Transverse colon (tissue), 4 donors: ENCODE measurements at regions not wholly inside any gene's neighbourhood (a gene's known extent, or its start where the extent isn't known, plus 50 kb on each side); places are given as distances from the start of the nearest gene placed in this dataset.

Experiments
- DNase-seq: peaks from one replicate; pipeline ENCODE4 v3.0.0-alpha.2; 2019
- H3K27ac ChIP-seq, 4 donors: fragments of 200-600 bp; sonication (generic); 2 replicates each; pipeline ENCODE4 v1.5.1; 2016 to 2018; ENCODE audit warnings: inconsistent platforms in 4 of 4
- H3K27me3 ChIP-seq: fragments of 200-600 bp; sonication (generic); 2 replicates; pipeline ENCODE4 v1.5.1; 2017; ENCODE audit warnings: inconsistent platforms
- H3K36me3 ChIP-seq, 4 donors: fragments of 200-600 bp; sonication (generic); 2 replicates each; pipeline ENCODE4 v1.5.1; 2017 to 2019; ENCODE audit warnings: inconsistent platforms in 4 of 4
- H3K4me1 ChIP-seq, 4 donors: fragments of 200-600 bp; sonication (generic); 2 replicates each; pipeline ENCODE4 v1.5.1; 2017 to 2020; ENCODE audit warnings: inconsistent platforms in 4 of 4
- H3K4me3 ChIP-seq, 4 donors: fragments of 200-600 bp; sonication (generic); 1 replicate in 1 of 4; 2 replicates in 3 of 4; pipeline versions ENCODE4 v1.5.1 to v1.6.1; 2017 to 2019; ENCODE audit warnings: inconsistent platforms in 4 of 4
- H3K9me3 ChIP-seq, 2 donors: fragments of 200-600 bp; sonication (generic); 2 replicates each; pipeline ENCODE4 v1.5.1; 2017 to 2019; ENCODE audit warnings: inconsistent platforms in 2 of 2
- EP300 ChIP-seq: sonication (generic); formaldehyde crosslinking; IDR thresholded peaks from one replicate; pipeline ENCODE4 v1.6.1; 2017; ENCODE audit warnings: antibody characterized with exemption, low read depth
- POLR2A ChIP-seq: fragments of 450-650 bp; IDR thresholded peaks from one replicate; pipeline ENCODE4 v1.6.1; 2016; ENCODE audit warnings: antibody characterized with exemption, mild to moderate bottlenecking, moderate library complexity
- POLR2AphosphoS5 ChIP-seq, 3 donors: sonication (generic); formaldehyde crosslinking; IDR thresholded peaks; one replicate each; pipeline ENCODE4 v1.6.1; 2016; ENCODE audit warnings: antibody characterized with exemption in 3 of 3
- WGBS, 2 donors: methylation state at CpG; one replicate each; pipeline ENCODE4 v1.1.5; 2018; ENCODE audit warnings: low coverage in 1 of 2; 5-methylcytosine and 5-hydroxymethylcytosine counted together
- in situ Hi-C, 4 donors: fragments of 200-750 bp; cut with MboI; loops; one replicate each; pipeline versions ENCODE4 v1.15.0 to v1.15.1; 2017; ENCODE audit warnings: low sequenced_read_pairs in 3 of 4, low pct_ligation_motif_present in 1 of 4, low pct_unique_long_range_greater_than_20kb in 1 of 4
- intact Hi-C: fragments of 100-400 bp; cut with DNase I; formaldehyde crosslinking; loops from one replicate; pipeline ENCODE4 v1.15.1; 2023; ENCODE audit warnings: low total_unique reads
- TF ChIP-seq, protein P1 (sequence below), 5 experiments: fragments of 200-600 bp in 3 of 5; fragments of 450-650 bp in 2 of 5; sonication (generic) in 3 of 5; IDR thresholded peaks; 1 replicate in 2 of 5; 2 replicates in 3 of 5; pipeline ENCODE4 v1.5.1; 2016 to 2017; ENCODE audit warnings: antibody characterized with exemption in 5 of 5, inconsistent platforms in 3 of 5, mild to moderate bottlenecking in 2 of 5, moderate library complexity in 1 of 5

DNA sequence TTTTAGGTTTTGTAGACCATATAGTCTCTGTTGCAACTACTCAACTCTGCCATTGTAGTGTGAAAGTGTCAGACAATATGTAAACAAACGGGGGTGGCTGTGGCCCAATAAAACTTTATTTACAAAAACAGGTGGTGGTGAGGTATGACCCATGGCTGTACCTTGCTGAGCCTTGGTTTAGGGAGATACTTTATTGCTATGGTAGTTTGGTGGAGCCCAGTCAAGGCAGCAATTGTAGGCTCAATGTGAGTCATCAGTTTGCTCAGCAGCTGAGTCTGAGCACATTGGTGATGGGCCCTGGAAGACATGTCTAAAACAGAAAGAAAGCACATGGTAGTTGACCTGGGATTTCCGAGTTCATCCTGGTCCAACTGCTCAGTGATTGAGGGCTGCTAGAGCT, 242.5 kb downstream of the REEP3 start:
- DNase-seq: no peak
- H3K27me3 ChIP-seq: no peaks in the 10 kb centered on the region
- in situ Hi-C loops (no loop called here), intact Hi-C loops (no loop called here)
- peaks cover 0 to 6% (median 0%) of the 10 kb centered on the region in 4 donors for H3K4me1 ChIP-seq
- H3K4me3 ChIP-seq: no peak overlapping the region
- H3K27ac ChIP-seq: no peak overlapping the region
- TF ChIP-seq, protein P1, sequence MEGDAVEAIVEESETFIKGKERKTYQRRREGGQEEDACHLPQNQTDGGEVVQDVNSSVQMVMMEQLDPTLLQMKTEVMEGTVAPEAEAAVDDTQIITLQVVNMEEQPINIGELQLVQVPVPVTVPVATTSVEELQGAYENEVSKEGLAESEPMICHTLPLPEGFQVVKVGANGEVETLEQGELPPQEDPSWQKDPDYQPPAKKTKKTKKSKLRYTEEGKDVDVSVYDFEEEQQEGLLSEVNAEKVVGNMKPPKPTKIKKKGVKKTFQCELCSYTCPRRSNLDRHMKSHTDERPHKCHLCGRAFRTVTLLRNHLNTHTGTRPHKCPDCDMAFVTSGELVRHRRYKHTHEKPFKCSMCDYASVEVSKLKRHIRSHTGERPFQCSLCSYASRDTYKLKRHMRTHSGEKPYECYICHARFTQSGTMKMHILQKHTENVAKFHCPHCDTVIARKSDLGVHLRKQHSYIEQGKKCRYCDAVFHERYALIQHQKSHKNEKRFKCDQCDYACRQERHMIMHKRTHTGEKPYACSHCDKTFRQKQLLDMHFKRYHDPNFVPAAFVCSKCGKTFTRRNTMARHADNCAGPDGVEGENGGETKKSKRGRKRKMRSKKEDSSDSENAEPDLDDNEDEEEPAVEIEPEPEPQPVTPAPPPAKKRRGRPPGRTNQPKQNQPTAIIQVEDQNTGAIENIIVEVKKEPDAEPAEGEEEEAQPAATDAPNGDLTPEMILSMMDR (IDR thresholded peaks at IDR 0.05): no peak
- TF ChIP-seq POLR2A (no peak), POLR2AphosphoS5 (IDR thresholded peaks at IDR 0.05) (no peak), EP300 (no peak)
- 67 to 74% methylated on average over 2 of the region's 2 CpGs for whole genome bisulfite sequencing, 2 donors
- no peaks in the 10 kb centered on the region for H3K9me3 ChIP-seq
- H3K36me3 ChIP-seq: no peaks in the 10 kb centered on the region

DNA sequence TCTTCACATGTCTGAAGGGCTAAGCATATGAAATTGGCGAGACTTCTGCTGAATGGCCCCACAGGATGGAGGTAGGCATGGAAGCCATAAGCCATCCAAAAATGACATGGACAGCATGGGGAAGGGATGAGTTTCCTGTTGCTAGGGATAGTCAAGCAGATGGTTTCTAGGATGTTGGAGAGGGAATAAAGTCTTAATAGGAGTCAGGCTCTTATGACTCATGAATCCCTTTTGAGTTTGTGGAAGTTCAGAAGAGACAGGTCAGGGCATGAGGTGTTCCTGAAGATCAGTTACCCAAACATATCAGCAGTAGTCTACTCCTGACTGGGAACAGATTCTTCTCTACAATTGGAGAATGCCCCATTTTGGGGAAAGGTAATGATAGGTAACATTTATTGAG, 243.9 kb downstream of the REEP3 start:
- Histone ChIP-seq H3K4me3 (no peak overlapping the region), H3K27me3 (no peaks in the 10 kb centered on the region), H3K36me3 (no peaks in the 10 kb centered on the region), H3K27ac (no peak overlapping the region), H3K4me1 (peaks cover 0 to 6% (median 0%) of the 10 kb centered on the region in 4 donors), H3K9me3 (no peaks in the 10 kb centered on the region)
- no peak for DNase-seq
- WGBS, 2 donors: 100% methylated on average over 1 of the region's 1 CpG; no CpG with 5 or more reads in 1 of the 2 donors
- TF ChIP-seq, protein P1 (IDR thresholded peaks at IDR 0.05): no peak
- TF ChIP-seq EP300: no peak
- TF ChIP-seq POLR2AphosphoS5 (IDR thresholded peaks at IDR 0.05): no peak
- no peak for TF ChIP-seq POLR2A
- intact Hi-C loops (no loop called here), in situ Hi-C loops (no loop called here)

DNA sequence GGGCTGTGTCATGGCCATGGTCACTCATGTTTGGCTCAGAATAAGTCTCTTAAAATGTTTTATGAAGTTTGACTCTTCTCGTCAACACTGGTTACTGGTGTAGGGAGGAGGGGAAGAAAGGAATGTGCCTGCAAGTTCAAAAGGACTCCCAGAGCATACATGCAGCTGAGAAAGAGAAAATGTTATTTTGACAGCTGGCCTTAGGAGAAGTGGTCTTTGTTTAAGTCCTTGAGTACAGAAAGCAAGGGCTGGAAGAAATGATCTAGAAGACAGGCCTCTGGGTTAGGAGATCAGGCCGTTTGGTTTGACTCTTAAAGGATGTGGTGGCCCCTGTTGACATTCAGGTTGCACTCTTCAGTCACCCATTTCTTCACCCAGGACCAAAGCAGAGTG, 245.5 kb downstream of the REEP3 start:
- no peaks in the 10 kb centered on the region for H3K9me3 ChIP-seq
- no peak overlapping the region for H3K27ac ChIP-seq
- H3K36me3 ChIP-seq: no peaks in the 10 kb centered on the region
- H3K27me3 ChIP-seq: no peaks in the 10 kb centered on the region
- intact Hi-C loops (no loop called here), in situ Hi-C loops (no loop called here)
- no peak overlapping the region for H3K4me3 ChIP-seq
- no peak for DNase-seq
- 33 to 46% methylated on average over 1 to 2 of the region's 2 CpGs for WGBS, 2 donors
- TF ChIP-seq EP300: no peak
- no peak for TF ChIP-seq POLR2A
- TF ChIP-seq POLR2AphosphoS5 (IDR thresholded peaks at IDR 0.05): no peak
- TF ChIP-seq, protein P1 (IDR thresholded peaks at IDR 0.05): no peak
- peaks cover 0 to 6% (median 0%) of the 10 kb centered on the region in 4 donors for H3K4me1 ChIP-seq

DNA sequence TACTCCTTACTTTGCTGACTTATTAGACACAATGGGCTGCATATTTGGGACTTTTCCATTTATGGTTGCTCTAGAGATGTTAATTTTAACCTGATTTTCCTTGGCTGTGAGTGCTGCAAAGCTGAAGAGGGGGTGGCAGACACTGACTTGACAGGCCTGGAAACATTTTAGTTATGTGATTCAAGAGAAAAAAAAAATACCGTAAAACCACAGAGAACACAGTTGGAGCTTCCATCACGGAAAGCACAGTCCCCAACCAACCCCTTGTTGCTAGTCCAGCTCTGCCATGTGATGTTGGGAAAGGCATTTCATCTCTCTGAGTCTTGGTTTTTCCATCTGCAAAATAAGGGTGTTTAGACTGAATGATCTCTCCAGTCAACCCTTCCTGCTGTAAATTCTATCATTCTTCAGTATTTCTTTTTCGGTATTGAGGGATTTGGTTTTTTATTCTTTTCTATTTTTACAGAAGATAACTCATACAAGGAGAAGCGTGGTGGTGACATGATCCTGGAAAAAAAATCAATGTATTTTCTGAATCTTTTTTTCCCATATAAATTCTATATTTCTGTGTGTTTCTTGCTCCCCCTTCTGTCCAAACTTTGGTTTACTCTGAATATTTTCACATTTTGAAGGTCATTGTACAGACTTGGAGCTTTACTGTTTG, 246.1 kb downstream of the REEP3 start:
- TF ChIP-seq POLR2AphosphoS5 (IDR thresholded peaks at IDR 0.05): no peak
- TF ChIP-seq, protein P1 (IDR thresholded peaks at IDR 0.05): peak in 3 of 5 experiments; percentile 10 to 30 (median 18)
- H3K27ac ChIP-seq: no peak overlapping the region
- DNase-seq: no peak

More for the DNA sequence above, 246.1 kb downstream of the REEP3 start:
- in situ Hi-C loops: no loop called here
- no peaks in the 10 kb centered on the region for H3K27me3 ChIP-seq
- intact Hi-C loops: no loop called here
- no peaks in the 10 kb centered on the region for H3K36me3 ChIP-seq
- H3K9me3 ChIP-seq: no peaks in the 10 kb centered on the region
- peaks cover 0 to 6% (median 0%) of the 10 kb centered on the region in 4 donors for H3K4me1 ChIP-seq
- no peak overlapping the region for H3K4me3 ChIP-seq
- 57 to 65% methylated on average over 4 of the region's 4 CpGs for WGBS, 2 donors
